ENCODE measurements at regions not wholly inside any gene's neighbourhood (a gene's known extent, or its start where the extent isn't known, plus 50 kb on each side); places are given as distances from the start of the nearest gene placed in this dataset.
A peak's percentile ranks its signal among the peaks of the same experiment; 100 is the strongest.

DNA sequence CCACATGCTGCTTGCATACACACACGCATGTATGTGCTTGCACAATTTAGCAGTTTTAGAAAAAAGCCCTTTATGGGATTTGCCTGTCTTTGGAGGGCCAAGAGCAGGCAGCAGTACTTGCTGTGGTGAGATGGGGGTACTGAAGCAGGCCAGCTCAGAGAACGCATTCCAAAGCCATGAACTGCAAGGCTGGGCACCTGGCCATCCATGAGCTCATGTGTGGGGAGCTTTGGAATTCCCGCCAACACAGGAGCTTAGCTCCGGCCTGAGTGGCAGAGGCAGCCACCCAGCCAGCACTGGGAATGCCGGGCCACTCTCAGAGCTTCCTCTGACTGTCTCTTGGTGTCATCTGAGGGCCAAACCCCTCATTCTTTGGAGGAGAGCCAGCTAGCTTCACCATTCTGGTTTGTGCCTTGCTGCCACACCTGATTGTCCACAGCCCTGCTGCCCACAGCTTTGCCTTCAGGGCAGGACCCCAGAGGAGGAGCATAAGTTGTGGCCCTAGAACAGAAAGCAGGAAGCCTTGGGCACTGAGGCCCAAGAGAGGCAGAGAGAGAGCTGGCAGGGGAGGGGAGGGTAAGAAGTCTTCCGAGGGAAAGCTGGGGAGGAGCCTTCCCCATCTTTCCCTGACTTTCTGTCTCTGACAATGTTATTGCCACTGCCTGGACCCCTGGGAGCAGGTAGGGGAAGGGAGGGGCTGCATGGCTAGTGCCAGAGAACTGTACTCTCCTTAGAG lies 92.1 kb upstream of the POU3F1 start:
- ChIA-PET POLR2A (ENCODE audit: unreplicated experiment) (interaction anchor here (0.5 to 1.1 kb wide), 5 partner anchors 9 to 887 kb away, joined by 4 to 8 read pairs (median 4); no protein-coding TSS in a partner anchor), CTCF (interaction anchor here (0.5 to 1.1 kb wide), 5 partner anchors 12 to 1652 kb away, joined by 3 to 8 read pairs (median 4); partner anchors contain the start of gene SF3A3)
- intact Hi-C loops (cut with micrococcal nuclease; ENCODE audit: unreplicated experiment) = loop anchor here (1.0 to 10.0 kb wide), 5 partner anchors 12 to 816 kb away; partner anchors contain the start of genes POU3F1 and ZC3H12A
- no peak overlapping the region; the same call in 1 of the 2 replicates for H3K4me3 ChIP-seq
- H3K27me3 ChIP-seq (ENCODE audit: insufficient read depth, low read depth) = no peaks in the 10 kb centered on the region
- H2AFZ ChIP-seq = no peak overlapping the region
- H4K20me1 ChIP-seq (ENCODE audit: insufficient read depth) = no peaks in the 10 kb centered on the region
- no peaks in the 10 kb centered on the region for H3K9me2 ChIP-seq (ENCODE audit: insufficient read depth)
- no TSS peak for BruUV-seq (replicated peaks)
- DNase-seq = peak; percentile 99
- H3K27ac ChIP-seq = peak overlapping the region; percentile 48
- no peaks in the 10 kb centered on the region for H3K9me3 ChIP-seq (ENCODE audit: insufficient read depth, low read depth)
- peaks cover 24% of the 10 kb centered on the region for H3F3A ChIP-seq (ENCODE audit: insufficient read depth, low read depth)
- peaks cover 58% of the 10 kb centered on the region for H3K4me1 ChIP-seq (replicated peaks; ENCODE audit: insufficient read depth)
- no peak for TF ChIP-seq EZH2 (IDR thresholded peaks at IDR 0.05; ENCODE audit: low read depth)
- no peak for TF ChIP-seq CTCF (conservative IDR thresholded peaks at IDR 0.05)
- H3K79me2 ChIP-seq (ENCODE audit: low read depth) = no peaks in the 10 kb centered on the region
- H3K4me2 ChIP-seq = peak overlapping the region; percentile 58
- H3K36me3 ChIP-seq (ENCODE audit: low read depth) = no peaks in the 10 kb centered on the region

DNA sequence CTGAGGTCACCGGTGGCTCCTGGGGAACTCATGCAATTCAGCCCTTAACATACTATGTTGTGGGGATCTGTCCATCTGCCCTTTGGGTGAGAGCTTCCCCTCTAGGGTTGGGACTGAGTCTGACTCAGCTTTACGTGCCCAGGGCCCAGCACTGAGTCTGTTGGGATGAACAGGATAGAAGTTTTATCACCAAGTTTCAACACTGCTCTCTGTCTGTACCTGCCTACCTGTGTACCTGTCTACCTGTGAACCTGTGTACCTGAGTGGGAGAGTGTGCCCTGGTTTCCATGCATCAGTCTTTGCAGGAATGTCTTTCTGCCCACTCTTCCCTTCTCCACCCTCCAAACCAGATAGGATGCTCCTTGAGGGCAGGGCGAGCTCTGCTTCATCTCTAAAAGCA lies 90.6 kb upstream of the POU3F1 start:
- BruUV-seq (replicated peaks) = no TSS peak
- Histone ChIP-seq H3K27me3 (ENCODE audit: insufficient read depth, low read depth) (no peaks in the 10 kb centered on the region), H3F3A (ENCODE audit: insufficient read depth, low read depth) (peaks cover 17% of the 10 kb centered on the region), H3K9me2 (ENCODE audit: insufficient read depth) (no peaks in the 10 kb centered on the region), H3K36me3 (ENCODE audit: low read depth) (no peaks in the 10 kb centered on the region), H3K4me1 (replicated peaks; ENCODE audit: insufficient read depth) (peaks cover 45% of the 10 kb centered on the region), H4K20me1 (ENCODE audit: insufficient read depth) (no peaks in the 10 kb centered on the region), H3K4me3 (no peak overlapping the region), H3K4me2 (no peak overlapping the region), H3K79me2 (ENCODE audit: low read depth) (no peaks in the 10 kb centered on the region), H3K9me3 (ENCODE audit: insufficient read depth, low read depth) (no peaks in the 10 kb centered on the region), H3K27ac (no peak overlapping the region), H2AFZ (no peak overlapping the region)
- TF ChIP-seq EZH2 (IDR thresholded peaks at IDR 0.05; ENCODE audit: low read depth) (no peak), CTCF (conservative IDR thresholded peaks at IDR 0.05) (no peak)
- DNase-seq = no peak
- intact Hi-C loops (cut with micrococcal nuclease; ENCODE audit: unreplicated experiment) = loop anchor here (5.0 to 10.0 kb wide), 3 partner anchors 110 to 818 kb away; partner anchors contain the start of gene ZC3H12A
- ChIA-PET CTCF (no interaction called here), POLR2A (ENCODE audit: unreplicated experiment) (no interaction called here)

- H3K4me2 ChIP-seq = no peak overlapping the region
Observed at GRCh38 chr1:38135625-38136414, 89.2 kb upstream of the POU3F1 start.

More at GRCh38 chr1:38135625-38136414, 89.2 kb upstream of the POU3F1 start:
- POLR2A ChIA-PET (ENCODE audit: unreplicated experiment) = no interaction called here
- Histone ChIP-seq H3K27ac (no peak overlapping the region), H3K4me1 (replicated peaks; ENCODE audit: insufficient read depth) (peaks cover 43% of the 10 kb centered on the region), H2AFZ (no peak overlapping the region), H3K9me3 (ENCODE audit: insufficient read depth, low read depth) (no peaks in the 10 kb centered on the region), H3K4me3 (no peak overlapping the region), H3K36me3 (ENCODE audit: low read depth) (no peaks in the 10 kb centered on the region), H3K79me2 (ENCODE audit: low read depth) (no peaks in the 10 kb centered on the region), H3F3A (ENCODE audit: insufficient read depth, low read depth) (peaks cover 17% of the 10 kb centered on the region), H3K9me2 (ENCODE audit: insufficient read depth) (no peaks in the 10 kb centered on the region), H3K27me3 (ENCODE audit: insufficient read depth, low read depth) (no peaks in the 10 kb centered on the region), H4K20me1 (ENCODE audit: insufficient read depth) (no peaks in the 10 kb centered on the region)
- no TSS peak for BruUV-seq (replicated peaks)
- TF ChIP-seq CTCF (conservative IDR thresholded peaks at IDR 0.05) = no peak
- no peak for TF ChIP-seq EZH2 (IDR thresholded peaks at IDR 0.05; ENCODE audit: low read depth)
- intact Hi-C loops (cut with micrococcal nuclease; ENCODE audit: unreplicated experiment) = loop anchor here (5.0 to 10.0 kb wide), 3 partner anchors 109 to 819 kb away; partner anchors contain the start of gene ZC3H12A
- CTCF ChIA-PET = interaction anchor here (0.7 kb wide), 1 partner anchor 50 kb away, joined by 4 read pairs; no protein-coding TSS in a partner anchor
- DNase-seq = no peak

All from PC-9 (cell line).